ENCODE measurements at regions not wholly inside any gene's neighbourhood (a gene's known extent, or its start where the extent isn't known, plus 50 kb on each side); places are given as distances from the start of the nearest gene placed in this dataset.

- no peak for DNase-seq (ENCODE audit: low spot score)
- Mint-ChIP-seq H3K27ac (ENCODE audit: unreplicated experiment) (no peak overlapping the region), H3K36me3 (ENCODE audit: low read depth, unreplicated experiment) (no peaks in the 10 kb centered on the region), H3K4me3 (ENCODE audit: unreplicated experiment) (no peak overlapping the region), H3K27me3 (ENCODE audit: unreplicated experiment) (no peaks in the 10 kb centered on the region), H3K9me3 (ENCODE audit: unreplicated experiment) (peaks cover 4% of the 10 kb centered on the region), H3K4me1 (ENCODE audit: unreplicated experiment) (no peaks in the 10 kb centered on the region)
- no peak for TF ChIP-seq CTCF (IDR thresholded peaks at IDR 0.05; ENCODE audit: unreplicated experiment)
Measured at GRCh38 chr16:73311857-73312723, 264.2 kb upstream of the ZFHX3 start.

GRCh38 chr16:73308771-73309170, 260.8 kb upstream of the ZFHX3 start:
- Mint-ChIP-seq H3K9me3 (ENCODE audit: unreplicated experiment) (no peaks in the 10 kb centered on the region), H3K4me1 (ENCODE audit: unreplicated experiment) (no peaks in the 10 kb centered on the region), H3K27me3 (ENCODE audit: unreplicated experiment) (peaks cover 2% of the 10 kb centered on the region), H3K36me3 (ENCODE audit: low read depth, unreplicated experiment) (no peaks in the 10 kb centered on the region), H3K27ac (ENCODE audit: unreplicated experiment) (no peak overlapping the region), H3K4me3 (ENCODE audit: unreplicated experiment) (no peak overlapping the region)
- DNase-seq (ENCODE audit: low spot score): no peak
- TF ChIP-seq CTCF (IDR thresholded peaks at IDR 0.05; ENCODE audit: unreplicated experiment): no peak

- no peaks in the 10 kb centered on the region for H3K4me1 Mint-ChIP-seq (ENCODE audit: unreplicated experiment)
- H3K9me3 Mint-ChIP-seq (ENCODE audit: unreplicated experiment): no peaks in the 10 kb centered on the region
- no peak overlapping the region for H3K4me3 Mint-ChIP-seq (ENCODE audit: unreplicated experiment)
- H3K27me3 Mint-ChIP-seq (ENCODE audit: unreplicated experiment): peaks cover 2% of the 10 kb centered on the region
- H3K27ac Mint-ChIP-seq (ENCODE audit: unreplicated experiment): no peak overlapping the region
- DNase-seq (ENCODE audit: low spot score): no peak
- H3K36me3 Mint-ChIP-seq (ENCODE audit: low read depth, unreplicated experiment): no peaks in the 10 kb centered on the region
- TF ChIP-seq CTCF (IDR thresholded peaks at IDR 0.05; ENCODE audit: unreplicated experiment): no peak
Measured at GRCh38 chr16:73306901-73307413, 259.0 kb upstream of the ZFHX3 start.

GRCh38 chr16:73304008-73304774, 256.3 kb upstream of the ZFHX3 start:
- no peak overlapping the region for H3K27ac Mint-ChIP-seq (ENCODE audit: unreplicated experiment)
- no peaks in the 10 kb centered on the region for H3K4me1 Mint-ChIP-seq (ENCODE audit: unreplicated experiment)
- H3K36me3 Mint-ChIP-seq (ENCODE audit: low read depth, unreplicated experiment): no peaks in the 10 kb centered on the region
- no peak for DNase-seq (ENCODE audit: low spot score)
- no peaks in the 10 kb centered on the region for H3K9me3 Mint-ChIP-seq (ENCODE audit: unreplicated experiment)
- H3K4me3 Mint-ChIP-seq (ENCODE audit: unreplicated experiment): no peak overlapping the region
- no peak for TF ChIP-seq CTCF (IDR thresholded peaks at IDR 0.05; ENCODE audit: unreplicated experiment)
- H3K27me3 Mint-ChIP-seq (ENCODE audit: unreplicated experiment): peaks cover 2% of the 10 kb centered on the region
